GM19043 (cell line): ENCODE measurements at regions not wholly inside any gene's neighbourhood (a gene's known extent, or its start where the extent isn't known, plus 50 kb on each side); places are given as distances from the start of the nearest gene placed in this dataset.

Source experiments
- ATAC-seq: cut with Tn5 transposase; IDR thresholded peaks from one replicate; pipeline ENCODE4 v1.9.1; 2021; ENCODE audit warnings: low read depth; ENCODE audit not compliant: unreplicated experiment

DNA sequence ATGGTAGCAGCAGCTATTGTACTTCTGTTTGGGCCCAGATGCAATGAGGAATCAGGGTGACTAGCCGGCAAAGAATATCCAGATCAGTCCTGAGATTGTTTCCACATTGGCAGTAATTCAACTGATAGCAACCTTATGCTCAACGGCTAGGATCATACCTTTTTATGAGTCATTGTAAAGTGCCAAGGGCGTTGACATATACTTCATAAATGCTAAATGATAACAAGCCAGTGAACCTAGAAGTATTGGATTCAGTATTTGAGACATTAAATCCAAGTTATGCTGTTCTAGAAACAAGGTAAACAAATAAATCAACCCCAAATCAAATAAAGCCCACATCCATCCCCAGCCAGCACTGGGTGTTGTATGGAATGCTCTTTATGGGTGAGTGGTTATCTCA, 207.1 kb upstream of the ZFHX3 start:
- no peak for ATAC-seq

DNA sequence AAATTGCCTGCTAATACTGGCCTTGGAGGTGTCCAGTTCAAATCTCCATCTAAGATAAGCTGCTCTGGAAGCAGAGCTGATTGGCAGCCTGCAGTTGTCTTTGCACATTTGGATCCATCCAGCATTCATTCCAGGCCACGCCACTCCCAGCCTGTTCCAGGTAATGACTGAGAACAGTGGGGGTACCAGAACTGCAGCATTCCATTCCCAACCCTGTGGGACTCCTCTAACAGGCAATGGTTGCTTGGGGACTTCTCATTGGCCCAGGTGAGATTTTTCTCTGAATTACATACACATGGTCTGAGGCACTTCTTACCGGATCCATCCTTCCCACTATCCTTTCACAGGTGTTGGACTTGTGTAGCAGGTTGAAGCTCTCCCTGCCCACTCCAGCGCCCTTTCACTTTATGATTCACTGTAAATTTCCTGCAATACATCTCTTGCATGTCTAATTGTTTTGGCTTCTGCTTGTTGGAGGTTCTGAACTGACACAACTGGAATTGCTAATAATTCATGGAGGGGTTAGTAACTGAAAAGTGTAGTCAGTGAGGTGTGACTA, 206.1 kb upstream of the ZFHX3 start:
- no peak for ATAC-seq

DNA sequence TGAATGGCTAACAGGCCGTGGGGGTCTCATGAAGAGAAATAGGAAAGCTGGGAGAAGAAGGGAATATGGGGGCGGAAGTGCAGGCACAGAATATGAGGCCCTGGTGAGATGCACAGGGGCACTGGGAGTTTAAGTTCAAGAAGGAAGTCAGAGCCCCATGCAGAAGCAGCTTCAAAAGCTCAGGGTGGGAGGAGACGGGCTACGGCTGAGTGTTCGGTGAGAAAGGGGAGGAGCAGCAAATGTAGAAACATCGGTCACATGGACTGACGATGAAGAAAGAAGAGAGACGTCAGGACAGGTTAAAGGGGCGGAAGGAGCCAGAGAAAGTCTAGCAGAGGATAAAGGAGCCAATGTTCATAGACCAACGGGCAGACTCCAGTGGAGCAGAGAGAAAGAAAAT, 204.5 kb upstream of the ZFHX3 start:
- no peak for ATAC-seq

- ATAC-seq: no peak
Observed at GRCh38 chr16:73251608-73252007, 203.7 kb upstream of the ZFHX3 start.

GRCh38 chr16:73248316-73248715, 200.4 kb upstream of the ZFHX3 start:
- no peak for ATAC-seq

GRCh38 chr16:73240920-73241319, 193.0 kb upstream of the ZFHX3 start:
- ATAC-seq: no peak

DNA sequence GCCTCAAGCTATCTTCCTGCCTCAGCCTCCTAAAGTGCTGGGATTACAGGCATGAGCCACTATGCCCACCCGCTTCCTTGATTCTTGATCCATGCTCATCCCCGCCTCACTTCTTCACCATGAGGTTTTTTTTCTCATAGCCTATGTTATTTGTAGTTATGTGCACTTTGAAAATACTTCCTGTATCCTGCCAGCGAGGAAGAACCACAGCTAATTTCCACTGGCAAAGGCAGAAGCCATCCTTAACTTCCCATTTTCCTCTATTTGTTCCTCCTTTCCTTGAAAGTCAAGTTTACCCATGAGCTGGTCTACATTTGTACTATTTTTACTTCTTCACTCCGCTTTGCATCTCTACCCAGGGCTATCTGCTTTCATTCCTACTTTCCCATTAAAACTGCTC, 189.7 kb upstream of the ZFHX3 start:
- no peak for ATAC-seq

DNA sequence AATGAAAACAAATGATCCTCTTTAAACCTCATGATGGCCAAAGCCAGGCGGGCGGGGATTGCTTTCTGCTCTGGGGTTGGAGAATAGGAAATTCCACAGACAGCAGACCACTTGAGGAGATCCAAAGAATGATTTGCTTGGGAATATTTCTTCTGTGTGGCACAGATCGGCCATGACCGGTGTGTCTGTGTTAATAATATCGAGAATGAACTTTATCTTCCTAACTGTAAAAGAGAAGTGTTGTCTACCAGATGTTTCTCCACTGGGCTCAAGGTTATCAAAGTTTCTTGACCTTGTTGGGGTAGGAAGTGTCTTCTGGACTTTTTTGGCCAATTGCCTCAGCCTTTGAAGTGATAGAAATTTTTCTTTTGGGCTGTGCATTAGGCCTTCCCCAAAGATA, 186.6 kb upstream of the ZFHX3 start:
- ATAC-seq: no peak

DNA sequence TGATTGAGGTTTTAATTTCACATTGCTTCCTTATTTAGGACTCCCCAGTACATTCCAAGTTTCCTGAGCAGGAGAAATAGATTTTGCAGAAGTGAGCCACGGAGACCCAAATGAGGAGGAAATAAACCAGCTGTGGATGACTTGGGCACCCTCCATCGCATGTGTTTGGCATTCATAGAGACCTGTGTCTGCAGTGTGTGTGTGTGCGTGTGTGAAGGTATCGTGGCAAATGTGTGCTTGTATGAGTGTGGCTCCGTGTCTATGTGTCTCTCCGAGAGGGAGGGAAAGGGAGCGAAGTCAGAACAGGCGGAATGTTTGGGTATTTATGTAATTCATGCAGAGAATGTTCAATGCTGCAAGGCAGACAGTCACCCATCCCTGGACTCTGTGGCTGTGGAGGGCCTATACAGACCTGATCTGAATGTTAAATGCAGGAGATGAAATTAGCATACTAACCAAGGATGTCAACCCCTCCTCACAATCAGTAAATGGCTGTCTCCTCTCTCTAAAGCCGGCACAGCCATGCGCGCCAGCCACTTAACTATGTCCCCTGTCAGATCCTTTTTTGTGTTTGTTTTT, 186.0 kb upstream of the ZFHX3 start:
- no peak for ATAC-seq

DNA sequence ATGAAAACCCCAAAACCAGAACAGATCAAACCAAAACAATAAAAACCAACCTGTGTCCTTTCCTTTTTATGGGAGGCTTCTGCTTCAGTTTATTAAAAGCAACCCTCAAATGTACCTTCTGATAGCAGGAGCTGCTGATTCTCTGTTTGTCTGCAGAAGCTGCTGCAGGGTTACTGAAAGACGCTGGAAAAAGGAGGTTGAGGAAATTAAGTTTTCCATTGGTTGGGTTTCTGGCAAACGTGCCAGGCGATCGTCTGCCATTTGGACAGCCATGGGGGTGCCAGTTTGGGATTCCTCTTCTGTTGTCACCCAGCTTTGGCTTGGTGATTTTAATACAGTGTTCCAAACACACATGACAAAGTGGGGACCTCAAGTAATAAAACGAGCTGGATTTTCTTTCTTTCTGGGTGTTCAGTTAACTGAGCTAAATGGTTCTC, 185.4 kb upstream of the ZFHX3 start:
- ATAC-seq: no peak

GRCh38 chr16:73232555-73233328, 184.8 kb upstream of the ZFHX3 start:
- no peak for ATAC-seq

- no peak for ATAC-seq
Observed at GRCh38 chr16:73231944-73232554, 184.1 kb upstream of the ZFHX3 start.

DNA sequence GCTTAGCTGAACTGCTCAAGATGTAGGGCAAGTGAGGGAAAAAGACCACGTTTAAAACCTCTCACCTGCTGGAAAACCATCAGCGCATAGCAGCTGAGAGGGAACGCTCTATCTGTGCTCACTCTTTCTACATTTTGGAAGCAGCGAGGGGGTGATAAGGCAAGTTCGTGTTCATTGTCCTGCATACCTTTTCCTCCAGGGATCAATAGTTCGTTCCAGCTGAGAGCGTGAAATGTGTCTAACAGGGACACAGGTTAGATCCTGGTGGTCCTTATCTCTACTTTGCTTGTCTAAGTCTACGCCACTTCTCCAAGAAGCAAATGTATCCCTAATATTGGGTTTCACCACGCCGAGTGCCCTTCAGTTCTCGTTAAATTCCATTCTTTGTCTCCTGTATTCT, 183.5 kb upstream of the ZFHX3 start:
- ATAC-seq: no peak

- no peak for ATAC-seq
Observed at GRCh38 chr16:73230651-73231050, 182.7 kb upstream of the ZFHX3 start.

DNA sequence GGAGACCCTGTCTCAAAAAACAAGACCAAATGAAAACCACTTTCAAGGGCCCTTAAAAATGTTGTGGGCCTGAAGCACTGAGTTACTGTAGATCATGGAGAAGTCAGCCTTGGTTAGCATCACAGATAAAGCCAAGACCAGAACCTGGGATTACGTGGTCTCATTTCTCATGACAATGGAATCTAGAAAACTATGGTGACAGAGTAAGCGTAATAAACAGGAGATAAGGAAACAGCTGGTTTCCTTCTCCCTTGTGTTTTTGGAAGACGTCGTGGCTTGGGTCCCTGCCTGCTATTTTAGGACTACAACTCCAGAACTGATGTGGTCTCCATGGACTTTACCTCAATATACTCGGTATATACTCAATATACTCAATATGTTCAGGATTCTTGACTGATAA, 180.7 kb upstream of the ZFHX3 start:
- no peak for ATAC-seq

DNA sequence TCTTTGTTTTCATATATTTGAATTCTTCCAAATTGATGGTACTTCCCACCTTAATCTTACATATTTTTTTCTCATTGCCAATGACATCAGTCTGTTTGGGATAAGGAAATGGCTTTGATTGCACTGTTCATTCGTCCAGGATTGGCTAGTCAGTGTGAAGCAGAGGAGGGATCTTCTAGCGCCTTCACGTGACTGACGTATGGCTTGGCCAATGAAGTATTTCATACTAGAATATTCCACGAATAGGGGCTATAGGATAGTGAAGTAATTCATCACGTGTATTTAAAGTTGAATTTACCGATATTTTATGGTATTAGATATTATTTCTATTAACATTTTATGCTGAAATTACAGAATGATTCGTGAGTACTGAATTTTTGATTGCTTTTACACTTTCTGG, 178.7 kb upstream of the ZFHX3 start:
- ATAC-seq: no peak

GRCh38 chr16:73225983-73226382, 178.1 kb upstream of the ZFHX3 start:
- no peak for ATAC-seq

DNA sequence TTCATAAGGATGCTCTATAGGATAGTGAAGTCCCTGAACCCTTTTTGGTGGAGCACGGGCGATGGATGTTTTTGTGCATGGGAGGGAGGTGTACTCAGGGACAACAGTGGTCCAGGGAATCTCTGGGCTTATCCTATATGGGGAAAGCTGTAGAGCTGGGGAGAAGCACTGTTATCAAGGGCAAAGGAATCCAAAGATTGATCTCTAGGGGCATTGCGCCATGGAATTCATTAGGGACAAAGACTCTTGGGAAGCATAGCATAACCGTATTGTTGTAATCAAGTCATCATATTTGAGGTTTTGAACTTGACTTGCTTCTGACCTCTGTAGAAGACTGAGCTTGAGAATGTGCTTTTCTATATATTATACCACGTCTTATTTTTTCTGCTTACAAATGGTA, 172.9 kb upstream of the ZFHX3 start:
- no peak for ATAC-seq

- no peak for ATAC-seq
Observed at GRCh38 chr16:73219176-73219575, 171.2 kb upstream of the ZFHX3 start.

GRCh38 chr16:73217654-73218053, 169.7 kb upstream of the ZFHX3 start:
- ATAC-seq: no peak

DNA sequence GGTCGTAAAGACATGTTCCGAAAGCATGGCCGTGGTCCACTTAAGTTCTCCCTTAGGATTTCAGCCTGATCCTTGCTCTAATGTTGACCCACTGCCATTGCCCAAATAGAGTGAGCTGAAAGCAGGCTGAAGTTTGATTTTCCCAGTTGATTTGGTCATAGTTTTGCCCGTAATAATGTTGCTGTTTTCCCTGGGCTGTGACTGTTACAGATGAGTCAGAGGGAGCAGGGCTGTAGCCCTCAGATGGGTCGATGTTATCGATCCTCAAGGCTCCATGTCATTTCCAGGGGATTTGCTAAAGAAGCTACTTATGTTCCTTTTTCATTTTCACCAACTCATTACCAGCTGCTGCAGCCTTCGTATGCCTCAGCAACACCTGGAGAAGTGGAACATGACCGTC, 169.0 kb upstream of the ZFHX3 start:
- no peak for ATAC-seq
